Heart left ventricle (tissue), 16 donors: ENCODE measurements at regions not wholly inside any gene's neighbourhood (a gene's known extent, or its start where the extent isn't known, plus 50 kb on each side); places are given as distances from the start of the nearest gene placed in this dataset.

Experiments
- ATAC-seq, 4 donors: fragments of 200-7000 bp; cut with Tn5 transposase; one replicate each; pipeline ENCODE4 v1.9.1; 2020 to 2022; ENCODE audit warnings: moderate library complexity in 4 of 4, mild to moderate bottlenecking in 3 of 4, moderate number of reproducible peaks in 1 of 4
- DNase-seq, 5 donors: peaks; one replicate each; pipeline ENCODE4 v3.0.0-alpha.2; 2020
- H3K27ac ChIP-seq, 12 donors: fragments of 200-600 bp; sonication (generic) in 4 of 12; one replicate each; pipeline versions ENCODE4 v1.5.0 to v1.8.0; 2016 to 2022; ENCODE audit warnings: mild to moderate bottlenecking in 2 of 12
- H3K27me3 ChIP-seq, 9 donors: fragments of 200-600 bp; sonication (generic) in 2 of 9; one replicate each; pipeline versions ENCODE4 v1.5.1 to v1.8.0; 2016 to 2022; ENCODE audit warnings: mild to moderate bottlenecking in 3 of 9
- H3K36me3 ChIP-seq, 9 donors: fragments of 200-600 bp; sonication (generic) in 2 of 9; one replicate each; pipeline versions ENCODE4 v1.5.0 to v1.8.0; 2018 to 2022; ENCODE audit warnings: mild to moderate bottlenecking in 2 of 9
- H3K4me1 ChIP-seq, 12 donors: fragments of 200-600 bp; sonication (generic) in 4 of 12; one replicate each; pipeline versions ENCODE4 v1.5.0 to v1.8.0; 2016 to 2022; ENCODE audit warnings: mild to moderate bottlenecking in 3 of 12
- H3K4me3 ChIP-seq, 12 donors: fragments of 200-600 bp; sonication (generic) in 4 of 12; one replicate each; pipeline versions ENCODE4 v1.5.0 to v1.8.0; 2017 to 2022; ENCODE audit warnings: mild to moderate bottlenecking in 9 of 12, moderate library complexity in 4 of 12
- H3K9me3 ChIP-seq, 12 donors: fragments of 200-600 bp; sonication (generic) in 4 of 12; one replicate each; pipeline versions ENCODE4 v1.5.0 to v1.8.0; 2016 to 2022; ENCODE audit warnings: mild to moderate bottlenecking in 1 of 12
- POLR2A ChIP-seq, 2 donors: fragments of 450-650 bp; IDR thresholded peaks; one replicate each; pipeline ENCODE4 v1.6.1; 2017; ENCODE audit warnings: antibody characterized with exemption in 2 of 2, mild to moderate bottlenecking in 2 of 2, moderate library complexity in 2 of 2
- WGBS, 4 donors: extraction: QIAGEN DNeasy Blood & Tissue Kit in 2 of 4; methylation state at CpG; one replicate each; pipeline versions ENCODE4 v1.1.5 to v1.1.7; 2013 to 2018; 5-methylcytosine and 5-hydroxymethylcytosine counted together
- intact Hi-C, 10 donors: fragments of 100-400 bp; cut with DNase I; formaldehyde crosslinking; loops; one replicate each; pipeline versions ENCODE4 v1.11.1 to v1.14.2; 2022
- TF ChIP-seq, protein P1 (sequence below), 12 donors: fragments of 200-600 bp; sonication (generic) in 4 of 12; IDR thresholded peaks; one replicate each; pipeline versions ENCODE4 v1.5.0 to v1.8.0; 2018 to 2022; ENCODE audit warnings: antibody characterized with exemption in 12 of 12, mild to moderate bottlenecking in 5 of 12
- donor health status: ischemic (EF 13 %, LVEDD 7.1; RV severe dilation, severe dysfunction).
- donor health status: healthy with polysubstance abuse.
- donor health status: DM: no; HTN: yes; CAD: no.
- donor health status: DM: no; HTN: no; CAD: no.
- donor health status: ischemic (EF 25% LVEDD 6.9; RV normal size, moderate dysfunction).
- donor health status: ischemic (EF 25% LVEDD 5.7; RV mildly dilated, moderate dysfunction).
- donor health status: healthy.
- donor health status: DM: yes; HTN: yes; CAD: no.
- donor health status: ischemic (EF 35%, LVEDD 5.7; RV mildly dilated, moderate dysfunction).
- donor health status: nonischemic (EF 11% LVEDD 7.7; RV severe dilation, severe dysfunction).
- donor health status: DM: yes; HTN: yes; CAD: no.
- donor health status: PGD.
- donor health status: ischemic (EF 29% LVEDD 5.4; RV normal size, mild dysfunction).
- donor health status: nonischemic (EF 23%, LVEDD 6.1; RV moderate dilation, normal function).

DNA sequence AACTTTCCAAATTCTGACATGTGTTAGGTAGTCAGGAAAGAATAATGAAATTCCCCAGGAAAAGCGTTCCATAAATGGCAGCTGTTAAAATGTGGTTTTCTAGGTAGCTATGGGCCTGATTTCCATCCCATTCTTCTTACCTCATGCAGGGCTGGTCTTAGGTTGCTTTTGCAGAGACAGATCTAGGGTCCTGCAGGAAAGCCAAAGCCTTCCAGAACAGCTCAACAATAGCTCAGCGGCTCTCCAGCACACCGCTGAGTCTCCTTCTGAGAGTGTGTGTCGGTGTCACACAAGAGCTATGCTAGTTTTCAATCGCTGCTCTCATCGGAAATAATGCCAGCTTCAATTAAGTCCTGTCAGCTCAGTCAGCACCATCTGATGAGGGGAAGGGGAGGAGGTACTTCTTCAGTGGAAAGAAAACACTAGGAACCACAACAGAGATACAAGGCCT lies 106.7 kb downstream of the TMEM30B start:
- 57 to 65% (median 61%) methylated on average over 6 of the region's 6 CpGs for WGBS, 4 donors
- DNase-seq: no peak
- peaks cover 0 to 4% (median 0%) of the 10 kb centered on the region in 9 donors for H3K27me3 ChIP-seq

DNA sequence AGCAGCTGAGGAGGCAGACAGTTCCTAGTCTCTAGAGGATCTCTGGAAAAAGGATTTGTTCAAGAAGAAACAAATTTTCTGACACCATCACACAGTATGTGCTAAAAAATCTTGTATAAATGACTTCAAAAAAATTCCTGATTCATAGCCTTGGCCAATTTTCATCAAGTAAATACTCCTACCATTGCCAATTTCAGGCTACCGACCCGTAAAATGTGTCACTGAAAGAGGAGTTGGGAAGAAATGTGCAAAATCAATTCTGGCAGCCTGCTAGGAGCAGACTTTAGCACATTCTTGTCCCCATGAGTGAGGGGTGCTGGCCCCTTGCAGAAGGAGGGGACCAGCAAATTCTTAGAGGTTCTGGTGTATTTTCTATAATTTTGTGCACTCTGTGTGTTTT lies 109.4 kb downstream of the TMEM30B start:
- TF ChIP-seq POLR2A (IDR thresholded peaks at IDR 0.05): no peak
- TF ChIP-seq, protein P1, sequence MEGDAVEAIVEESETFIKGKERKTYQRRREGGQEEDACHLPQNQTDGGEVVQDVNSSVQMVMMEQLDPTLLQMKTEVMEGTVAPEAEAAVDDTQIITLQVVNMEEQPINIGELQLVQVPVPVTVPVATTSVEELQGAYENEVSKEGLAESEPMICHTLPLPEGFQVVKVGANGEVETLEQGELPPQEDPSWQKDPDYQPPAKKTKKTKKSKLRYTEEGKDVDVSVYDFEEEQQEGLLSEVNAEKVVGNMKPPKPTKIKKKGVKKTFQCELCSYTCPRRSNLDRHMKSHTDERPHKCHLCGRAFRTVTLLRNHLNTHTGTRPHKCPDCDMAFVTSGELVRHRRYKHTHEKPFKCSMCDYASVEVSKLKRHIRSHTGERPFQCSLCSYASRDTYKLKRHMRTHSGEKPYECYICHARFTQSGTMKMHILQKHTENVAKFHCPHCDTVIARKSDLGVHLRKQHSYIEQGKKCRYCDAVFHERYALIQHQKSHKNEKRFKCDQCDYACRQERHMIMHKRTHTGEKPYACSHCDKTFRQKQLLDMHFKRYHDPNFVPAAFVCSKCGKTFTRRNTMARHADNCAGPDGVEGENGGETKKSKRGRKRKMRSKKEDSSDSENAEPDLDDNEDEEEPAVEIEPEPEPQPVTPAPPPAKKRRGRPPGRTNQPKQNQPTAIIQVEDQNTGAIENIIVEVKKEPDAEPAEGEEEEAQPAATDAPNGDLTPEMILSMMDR (IDR thresholded peaks at IDR 0.05): no peak

More for the DNA sequence above, 106.7 kb downstream of the TMEM30B start:
- no peak overlapping the region for H3K27ac ChIP-seq
- H3K36me3 ChIP-seq: no peaks in the 10 kb centered on the region
- ATAC-seq: no peak
- H3K4me1 ChIP-seq: peaks cover 0 to 7% (median 0%) of the 10 kb centered on the region in 12 donors
- H3K4me3 ChIP-seq: no peak overlapping the region
- intact Hi-C loops: no loop called here
- TF ChIP-seq, protein P1 (IDR thresholded peaks at IDR 0.05): no peak
- TF ChIP-seq POLR2A (IDR thresholded peaks at IDR 0.05): no peak
- H3K9me3 ChIP-seq: peaks cover 0 to 7% (median 0%) of the 10 kb centered on the region in 12 donors

DNA sequence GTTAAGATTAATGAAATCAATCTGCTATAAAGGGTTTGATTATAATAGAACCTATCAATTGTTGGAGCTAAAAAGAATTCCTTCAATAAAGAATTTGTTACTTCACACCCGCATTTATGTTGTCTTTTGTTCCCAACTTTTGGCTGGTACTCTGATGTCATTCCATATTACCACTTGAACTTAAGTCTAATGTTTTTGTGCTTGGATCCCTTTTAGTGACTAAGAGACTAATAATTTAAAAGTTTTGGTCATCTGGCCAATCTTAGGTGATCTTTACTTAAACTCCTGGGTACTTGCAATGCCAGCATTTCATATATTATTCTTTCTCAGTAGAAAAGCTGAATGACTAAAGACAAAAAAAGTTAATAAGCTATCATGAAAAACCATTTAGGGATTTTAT lies 113.0 kb downstream of the TMEM30B start:
- DNase-seq (no peak), ATAC-seq (no peak)
- intact Hi-C loops: no loop called here
- peaks cover 0 to 18% (median 7%) of the 10 kb centered on the region in 12 donors for H3K9me3 ChIP-seq
- H3K27ac ChIP-seq: no peak overlapping the region
- WGBS, 4 donors: 93 to 100% (median 98%) methylated on average over 1 of the region's 1 CpG
- no peaks in the 10 kb centered on the region for H3K36me3 ChIP-seq
- H3K4me1 ChIP-seq: no peaks in the 10 kb centered on the region
- TF ChIP-seq POLR2A (IDR thresholded peaks at IDR 0.05): no peak
- TF ChIP-seq, protein P1 (IDR thresholded peaks at IDR 0.05): no peak
- no peak overlapping the region for H3K4me3 ChIP-seq
- peaks cover 0 to 4% (median 0%) of the 10 kb centered on the region in 9 donors for H3K27me3 ChIP-seq

More for the DNA sequence above, 109.4 kb downstream of the TMEM30B start:
- Histone ChIP-seq H3K36me3 (no peaks in the 10 kb centered on the region), H3K4me3 (no peak overlapping the region), H3K27ac (no peak overlapping the region), H3K4me1 (no peaks in the 10 kb centered on the region), H3K9me3 (peaks cover 0 to 7% (median 0%) of the 10 kb centered on the region in 12 donors), H3K27me3 (peaks cover 0 to 4% (median 0%) of the 10 kb centered on the region in 9 donors)
- DNase-seq (no peak), ATAC-seq (no peak)
- WGBS, 4 donors: 36 to 80% (median 59%) methylated on average over 2 of the region's 2 CpGs
- intact Hi-C loops: no loop called here

DNA sequence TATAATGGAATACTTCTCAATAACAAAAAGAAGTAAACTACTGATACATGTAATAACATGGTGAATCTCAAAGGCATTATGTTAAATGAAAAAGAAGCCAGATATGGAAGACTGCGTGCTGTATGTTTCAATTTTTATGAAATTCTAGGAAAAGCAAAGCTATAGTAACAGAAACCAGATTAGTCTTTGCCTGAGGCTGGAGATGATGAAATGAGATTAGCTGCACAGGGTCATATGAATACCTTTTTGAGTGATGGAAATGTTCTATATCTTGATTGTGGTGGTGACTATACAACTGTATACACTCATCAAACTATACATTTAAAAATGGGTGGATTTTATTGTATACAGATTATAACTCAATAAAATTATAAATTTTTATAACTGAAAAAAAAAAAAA lies 113.5 kb downstream of the TMEM30B start:
- intact Hi-C loops: no loop called here

DNA sequence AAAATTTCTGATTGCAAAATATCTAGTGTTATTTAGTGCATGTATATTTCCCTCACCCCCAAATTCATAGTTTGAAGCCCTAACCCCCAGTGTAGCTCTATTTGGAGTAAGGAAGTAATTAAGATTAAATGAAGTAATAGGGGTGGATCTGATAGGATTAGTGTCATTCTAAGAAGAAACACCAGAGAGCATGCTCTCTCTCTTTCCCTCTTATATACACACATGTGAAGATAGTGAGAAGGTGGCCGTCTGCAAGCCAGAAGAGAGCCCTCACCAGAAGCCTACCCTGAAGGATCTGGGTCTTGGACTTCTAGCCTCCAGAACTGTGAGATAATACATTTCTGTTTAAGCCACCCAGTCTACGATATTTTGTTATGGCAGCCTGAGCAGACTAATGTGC lies 120.3 kb downstream of the TMEM30B start:
- WGBS, 4 donors: 75 to 88% (median 87%) methylated on average over 2 of the region's 2 CpGs
- H3K36me3 ChIP-seq: no peaks in the 10 kb centered on the region
- no peaks in the 10 kb centered on the region for H3K4me1 ChIP-seq
- no peak for TF ChIP-seq POLR2A (IDR thresholded peaks at IDR 0.05)
- TF ChIP-seq, protein P1 (IDR thresholded peaks at IDR 0.05): no peak
- no peak for ATAC-seq
- DNase-seq: no peak
- no peak overlapping the region for H3K27ac ChIP-seq
- intact Hi-C loops: no loop called here
- H3K4me3 ChIP-seq: no peak overlapping the region
- H3K9me3 ChIP-seq: peaks cover 0 to 17% (median 6%) of the 10 kb centered on the region in 12 donors
- H3K27me3 ChIP-seq: no peaks in the 10 kb centered on the region

More for the DNA sequence above, 113.5 kb downstream of the TMEM30B start:
- TF ChIP-seq POLR2A (IDR thresholded peaks at IDR 0.05): no peak
- peaks cover 0 to 4% (median 0%) of the 10 kb centered on the region in 9 donors for H3K27me3 ChIP-seq
- H3K9me3 ChIP-seq: peaks cover 0 to 17% (median 6%) of the 10 kb centered on the region in 12 donors
- WGBS, 4 donors: 93 to 95% (median 94%) methylated on average over 1 of the region's 1 CpG
- DNase-seq (no peak), ATAC-seq (no peak)
- no peaks in the 10 kb centered on the region for H3K4me1 ChIP-seq
- no peak overlapping the region for H3K27ac ChIP-seq
- H3K4me3 ChIP-seq: no peak overlapping the region
- no peaks in the 10 kb centered on the region for H3K36me3 ChIP-seq
